ENCODE measurements at regions not wholly inside any gene's neighbourhood (a gene's known extent, or its start where the extent isn't known, plus 50 kb on each side); places are given as distances from the start of the nearest gene placed in this dataset.

DNA sequence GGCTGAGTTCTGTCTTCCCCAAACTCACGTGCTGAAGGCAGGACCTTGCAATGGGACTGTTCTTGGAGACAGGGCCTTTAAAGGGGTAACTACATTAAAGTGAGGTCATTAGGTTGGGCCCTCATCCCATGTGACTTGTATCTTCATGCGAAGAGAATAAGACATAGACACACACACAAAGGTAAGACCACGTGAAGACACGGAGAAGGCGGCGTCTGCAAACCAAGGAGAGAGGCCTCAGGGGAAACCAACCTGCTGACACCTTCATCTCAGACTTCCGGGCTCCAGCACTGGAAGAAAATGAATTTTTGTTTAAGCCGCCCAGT lies 50.7 kb upstream of the KCNMB1 start:
- H3K4me1 Mint-ChIP-seq = peaks cover 0 to 2% (median 1%) of the 10 kb centered on the region in 4 donors
- POLR2A ChIA-PET = no interaction called here
- H3K27me3 Mint-ChIP-seq = no peaks in the 10 kb centered on the region
- ATAC-seq (no peak), DNase-seq (no peak)
- no peaks in the 10 kb centered on the region for H3K36me3 Mint-ChIP-seq
- H3K27ac Mint-ChIP-seq = no peak overlapping the region
- H3K4me3 Mint-ChIP-seq = no peak overlapping the region
- no peaks in the 10 kb centered on the region for H3K9me3 Mint-ChIP-seq

DNA sequence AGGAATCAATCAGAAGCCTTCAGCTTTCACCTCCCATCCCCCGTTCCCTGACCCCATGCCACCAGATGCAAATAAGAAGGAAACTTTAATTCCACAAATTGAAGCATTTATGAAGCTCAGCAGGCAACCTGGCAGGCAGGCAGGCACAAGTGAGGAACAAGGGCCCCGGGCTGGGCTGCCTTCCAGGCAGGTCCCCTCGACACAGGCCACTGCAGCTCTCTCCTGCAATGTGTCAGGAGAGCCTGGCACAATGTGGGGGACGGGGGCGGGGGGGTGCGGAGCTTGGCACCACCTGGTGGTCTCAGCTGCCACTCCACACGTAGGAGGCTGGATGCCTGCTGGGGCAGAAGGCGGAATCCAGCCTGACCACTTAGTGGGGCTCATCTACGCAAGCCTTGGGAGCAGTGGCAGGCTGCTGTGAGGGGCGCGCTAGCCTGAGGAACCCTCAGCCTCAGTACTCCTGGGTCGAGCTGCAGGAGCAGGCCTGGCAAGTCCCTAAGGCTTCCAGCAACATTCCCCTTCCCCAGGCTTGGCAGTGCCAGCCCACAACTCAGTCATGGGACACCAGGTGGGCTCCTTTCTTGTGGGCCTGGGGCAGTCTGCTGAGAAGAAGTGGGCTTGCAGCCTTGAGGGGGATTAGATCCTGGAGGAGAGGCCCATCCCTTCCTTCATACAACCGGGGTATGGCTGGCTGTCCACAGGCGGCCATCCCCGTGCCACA lies 50.2 kb upstream of the KCNMB1 start:
- Mint-ChIP-seq H3K4me3 (no peak overlapping the region), H3K9me3 (no peaks in the 10 kb centered on the region), H3K36me3 (no peaks in the 10 kb centered on the region), H3K27me3 (no peaks in the 10 kb centered on the region), H3K27ac (no peak overlapping the region), H3K4me1 (peaks cover 0 to 2% (median 0%) of the 10 kb centered on the region in 4 donors)
- POLR2A ChIA-PET = no interaction called here
- ATAC-seq = no peak
- no peak for DNase-seq
